A549 (cell line): ENCODE measurements at regions not wholly inside any gene's neighbourhood (a gene's known extent, or its start where the extent isn't known, plus 50 kb on each side); places are given as distances from the start of the nearest gene placed in this dataset.
"Not testable (repeated sequence)": the region's sequence is repeated elsewhere in the genome, so short reads cannot be mapped to it uniquely, and the experiment has no call there.

Source experiments
- ATAC-seq, 2 experiments: fragments of 200-7000 bp in 1 of 2; fragments of >200 bp in 1 of 2; cut with Nextera tagmentation in 1 of 2; cut with Tn5 transposase in 1 of 2; 3 replicates each; pipeline versions ENCODE4 v1.8.0 to v1.9.1; 2018 to 2020; ENCODE audit warnings: mild to moderate bottlenecking in 1 of 2, moderate library complexity in 1 of 2
- CTCF ChIA-PET: fragments of 300-600 bp; sonication (Branson Sonifier 250); formaldehyde crosslinking; extraction: SDS; loops from one replicate; lab custom pipeline; 2021; ENCODE audit warnings: antibody characterized with exemption, inconsistent platforms; lab: Yijun Ruan, JAX
- POLR2A ChIA-PET: fragments of 350-600 bp; formaldehyde crosslinking; extraction: SDS; loops from one replicate; lab custom pipeline; 2021; ENCODE audit warnings: antibody characterized with exemption, inconsistent platforms; lab: Yijun Ruan, JAX
- DNase-seq, 2 experiments: peaks; one replicate each; pipeline versions ENCODE4 v3.0.0 to v3.0.0-alpha.2; 2011 to 2016; ENCODE audit warnings: low read depth in 1 of 2, low spot score in 1 of 2
- FAIRE-seq: peaks from 2 replicates; lab custom pipeline; 2011; peaks lifted over from hg19 to GRCh38; lab: Jason Lieb, UNC
- H3K27ac ChIP-seq, 2 experiments: fragments of >200 bp; sonication (Bioruptor Twin); formaldehyde crosslinking; 3 replicates each; pipeline ENCODE4 v1.5.1; 2016 to 2017
- H3K4me1 ChIP-seq: fragments of >200 bp; sonication (Bioruptor Twin); formaldehyde crosslinking; 3 replicates; pipeline ENCODE4 v1.6.1; 2016
- H3K4me2 ChIP-seq: fragments of >200 bp; sonication (Bioruptor Twin); formaldehyde crosslinking; 3 replicates; pipeline ENCODE4 v1.6.1; 2016
- H3K4me3 ChIP-seq: fragments of >200 bp; sonication (Bioruptor Twin); formaldehyde crosslinking; 3 replicates; pipeline ENCODE4 v1.5.1; 2016
- H3K9me3 ChIP-seq: fragments of >200 bp; sonication (Bioruptor Twin); formaldehyde crosslinking; 3 replicates; pipeline ENCODE4 v1.6.1; 2016
- BHLHE40 ChIP-seq: IDR thresholded peaks from 2 replicates; pipeline ENCODE4 v1.6.1; 2012; ENCODE audit warnings: low read depth, low read length, inconsistent platforms
- CEBPB ChIP-seq, 2 experiments: fragments of >200 bp in 1 of 2; sonication (Bioruptor Twin) in 1 of 2; formaldehyde crosslinking in 1 of 2; IDR thresholded peaks; 2 replicates each; pipeline ENCODE4 v1.6.1; 2012 to 2016
- CHD2 ChIP-seq: fragments of 150-350 bp; IDR thresholded peaks from 2 replicates; pipeline ENCODE4 v1.6.1; 2014; ENCODE audit warnings: low read length; ENCODE audit not compliant: partially characterized antibody
- EP300 ChIP-seq, 2 experiments: fragments of >200 bp; sonication (Bioruptor Twin); formaldehyde crosslinking; IDR thresholded peaks; 2 replicates in 1 of 2; 3 replicates in 1 of 2; pipeline ENCODE4 v1.6.1; 2016 to 2017
- ESRRA ChIP-seq: fragments of 150-350 bp; IDR thresholded peaks from 2 replicates; pipeline ENCODE4 v1.6.1; 2014; ENCODE audit warnings: mild to moderate bottlenecking, low read length, borderline replicate concordance
- HEYL ChIP-seq: fragments of 250-450 bp; sonication (Bioruptor Pico); IDR thresholded peaks from 2 replicates; pipeline ENCODE4 v1.8.0; 2021; ENCODE audit warnings: mild to moderate bottlenecking, moderate library complexity
- HOXA7 ChIP-seq: fragments of 250-450 bp; sonication (Bioruptor Pico); IDR thresholded peaks from 2 replicates; pipeline ENCODE4 v1.5.0; 2020; ENCODE audit warnings: mild to moderate bottlenecking, moderate library complexity
- HOXB13 ChIP-seq: fragments of 250-450 bp; sonication (Bioruptor Pico); IDR thresholded peaks from 2 replicates; pipeline ENCODE4 v1.5.0; 2020; ENCODE audit warnings: low read depth, mild to moderate bottlenecking, moderate library complexity
- HOXB5 ChIP-seq: fragments of 250-450 bp; sonication (Bioruptor Pico); IDR thresholded peaks from 2 replicates; pipeline ENCODE4 v1.5.0; 2020; ENCODE audit warnings: mild to moderate bottlenecking, moderate library complexity
- JUN ChIP-seq, 2 experiments: fragments of >200 bp; sonication (Bioruptor Twin); formaldehyde crosslinking; IDR thresholded peaks; 2 replicates in 1 of 2; 3 replicates in 1 of 2; pipeline ENCODE4 v1.6.1; 2016 to 2017
- JUNB ChIP-seq: fragments of >200 bp; sonication (Bioruptor Twin); formaldehyde crosslinking; IDR thresholded peaks from 2 replicates; pipeline ENCODE4 v1.6.1; 2016
- NR3C1 ChIP-seq: fragments of >200 bp; sonication (Bioruptor Twin); formaldehyde crosslinking; IDR thresholded peaks from 3 replicates; pipeline ENCODE4 v1.6.1; 2017
- PHF8 ChIP-seq: fragments of 200-600 bp; sonication (generic); IDR thresholded peaks from 2 replicates; pipeline ENCODE4 v1.6.1; 2016; ENCODE audit warnings: low read depth, mild to moderate bottlenecking, antibody characterized with exemption, moderate library complexity, borderline replicate concordance
- POLR2AphosphoS2 ChIP-seq: conservative IDR thresholded peaks from 2 replicates; pipeline ENCODE4 v1.6.1; 2012; ENCODE audit warnings: low read length, improper control_type of control experiment, inconsistent platforms
- RARB ChIP-seq: fragments of 250-450 bp; sonication (Bioruptor Pico); IDR thresholded peaks from 2 replicates; pipeline ENCODE4 v1.8.0; 2021; ENCODE audit warnings: mild to moderate bottlenecking, moderate library complexity
- RCOR1 ChIP-seq: fragments of 150-350 bp; IDR thresholded peaks from 2 replicates; pipeline ENCODE4 v1.6.1; 2014; ENCODE audit warnings: antibody characterized with exemption, low read length, low read depth
- REST ChIP-seq: fragments of 200-600 bp; sonication (generic); IDR thresholded peaks from 2 replicates; pipeline ENCODE4 v1.6.1; 2016; ENCODE audit warnings: antibody characterized with exemption, mild to moderate bottlenecking, moderate library complexity
- RNF2 ChIP-seq: fragments of 200-600 bp; sonication (generic); IDR thresholded peaks from 2 replicates; pipeline ENCODE4 v1.6.1; 2016; ENCODE audit warnings: low read depth, mild to moderate bottlenecking, antibody characterized with exemption, moderate library complexity, borderline replicate concordance
- SMC3 ChIP-seq: fragments of >200 bp; sonication (Bioruptor Twin); formaldehyde crosslinking; IDR thresholded peaks from 3 replicates; pipeline ENCODE4 v1.6.1; 2018; ENCODE audit warnings: inconsistent platforms
- SREBF2 ChIP-seq: fragments of 450-650 bp; IDR thresholded peaks from 2 replicates; pipeline ENCODE4 v1.6.1; 2014; ENCODE audit warnings: mild to moderate bottlenecking, moderate library complexity
- ZFP36 ChIP-seq: fragments of 450-650 bp; IDR thresholded peaks from 2 replicates; pipeline ENCODE4 v1.6.1; 2014; ENCODE audit warnings: borderline replicate concordance; ENCODE audit not compliant: partially characterized antibody
- ZNF302 ChIP-seq: fragments of 250-450 bp; sonication (Bioruptor Pico); IDR thresholded peaks from 2 replicates; pipeline ENCODE4 v1.9.0; 2021; ENCODE audit warnings: inconsistent platforms, mild to moderate bottlenecking, moderate library complexity
- ZSCAN20 ChIP-seq: fragments of 250-450 bp; sonication (Bioruptor Pico); IDR thresholded peaks from 2 replicates; pipeline ENCODE4 v1.8.0; 2022; ENCODE audit warnings: mild to moderate bottlenecking, moderate library complexity
- WGBS: methylation state at CpG from one replicate; pipeline ENCODE4 v1.1.6; 2017; ENCODE audit errors: missing lambda C conversion rate; 5-methylcytosine and 5-hydroxymethylcytosine counted together
- TF ChIP-seq, protein P1 (sequence below): IDR thresholded peaks from 2 replicates; pipeline ENCODE4 v1.6.1; 2012
- TF ChIP-seq, protein P2 (sequence below): fragments of 250-450 bp; sonication (Bioruptor Pico); IDR thresholded peaks from 2 replicates; pipeline ENCODE4 v1.5.0; 2020; ENCODE audit warnings: low read depth, mild to moderate bottlenecking, moderate library complexity
- TF ChIP-seq, protein P3 (sequence below): IDR thresholded peaks from 2 replicates; pipeline ENCODE4 v1.6.1; 2012

GRCh38 chr10:2030046-2030445 is 292.7 kb upstream of the ADARB2 start:
- WGBS, result 0% methylated on average over 1 of the region's 1 CpG
- no peak overlapping the region for H3K4me2 ChIP-seq
- TF ChIP-seq CEBPB (IDR thresholded peaks at IDR 0.05), result no peak
- TF ChIP-seq, protein P1, sequence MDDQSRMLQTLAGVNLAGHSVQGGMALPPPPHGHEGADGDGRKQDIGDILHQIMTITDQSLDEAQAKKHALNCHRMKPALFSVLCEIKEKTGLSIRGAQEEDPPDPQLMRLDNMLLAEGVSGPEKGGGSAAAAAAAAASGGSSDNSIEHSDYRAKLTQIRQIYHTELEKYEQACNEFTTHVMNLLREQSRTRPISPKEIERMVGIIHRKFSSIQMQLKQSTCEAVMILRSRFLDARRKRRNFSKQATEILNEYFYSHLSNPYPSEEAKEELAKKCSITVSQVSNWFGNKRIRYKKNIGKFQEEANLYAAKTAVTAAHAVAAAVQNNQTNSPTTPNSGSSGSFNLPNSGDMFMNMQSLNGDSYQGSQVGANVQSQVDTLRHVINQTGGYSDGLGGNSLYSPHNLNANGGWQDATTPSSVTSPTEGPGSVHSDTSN, result no peak
- no peak for TF ChIP-seq JUN (IDR thresholded peaks at IDR 0.05)
- no peak for TF ChIP-seq RNF2
- TF ChIP-seq, all 56 proteins: peak for 0
- DNase-seq (no peak), FAIRE-seq (no peak), ATAC-seq (no peak)
- Histone ChIP-seq H3K9me3 (no peaks in the 10 kb centered on the region), H3K4me3 (no peak overlapping the region), H3K27ac (no peak overlapping the region), H3K4me1 (no peaks in the 10 kb centered on the region)
- ChIA-PET CTCF (interaction anchor here (1.1 kb wide), 1 partner anchor 11 kb away, joined by 3 read pairs; no protein-coding TSS in a partner anchor), POLR2A (no interaction called here)

GRCh38 chr10:2026936-2027335 is 289.6 kb upstream of the ADARB2 start:
- ATAC-seq, result no peak

GRCh38 chr10:2024750-2025149 is 287.4 kb upstream of the ADARB2 start:
- H3K4me1 ChIP-seq, H3K4me3 ChIP-seq, H3K9me3 ChIP-seq, H3K4me2 ChIP-seq, H3K27ac ChIP-seq, CTCF ChIA-PET, POLR2A ChIA-PET, FAIRE-seq, ATAC-seq, DNase-seq: not testable (repeated sequence)
- WGBS, result 2% methylated on average over 2 of the region's 2 CpGs

More at GRCh38 chr10:2026936-2027335, 289.6 kb upstream of the ADARB2 start:
- ChIA-PET POLR2A (no interaction called here), CTCF (interaction anchor here (0.8 kb wide), 1 partner anchor 82 kb away, joined by 3 read pairs; no protein-coding TSS in a partner anchor)
- Histone ChIP-seq H3K4me2 (no peak overlapping the region), H3K9me3 (no peaks in the 10 kb centered on the region), H3K4me1 (no peaks in the 10 kb centered on the region), H3K27ac (no peak overlapping the region), H3K4me3 (no peak overlapping the region)
- no peak for DNase-seq
- 3% methylated on average over 3 of the region's 3 CpGs for WGBS
- TF ChIP-seq SREBF2, result no peak
- no peak for TF ChIP-seq HOXB13 (CRISPR knock-in tag)
- no peak for TF ChIP-seq ESRRA
- TF ChIP-seq CHD2, result no peak
- no peak for TF ChIP-seq PHF8
- TF ChIP-seq BHLHE40, result no peak
- no peak for TF ChIP-seq SMC3
- TF ChIP-seq NR3C1, result no peak
- TF ChIP-seq ZNF302 (CRISPR knock-in tag), result no peak
- no peak for TF ChIP-seq POLR2AphosphoS2
- TF ChIP-seq HOXA7 (CRISPR knock-in tag), result no peak
- FAIRE-seq, result no peak

DNA sequence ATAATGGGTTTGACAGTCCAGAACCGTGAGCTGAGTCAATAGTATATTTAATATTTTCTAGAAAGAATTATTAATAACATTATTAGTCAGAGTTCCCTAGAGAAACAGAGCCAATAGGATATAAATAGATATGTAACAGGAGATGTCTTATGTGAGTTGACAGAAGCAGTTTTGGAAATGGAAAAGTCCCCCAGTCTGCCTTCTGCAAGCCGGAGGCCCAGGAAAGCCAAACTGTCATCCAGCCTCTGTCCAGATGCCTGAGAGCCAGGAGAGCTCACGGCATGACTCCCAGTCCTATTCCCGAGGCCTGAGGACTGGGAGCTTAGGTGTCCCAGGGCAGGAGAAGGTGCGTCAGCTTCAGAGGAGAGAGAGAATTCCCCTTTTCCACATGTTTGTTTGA is 286.4 kb upstream of the ADARB2 start:
- no peak for DNase-seq
- TF ChIP-seq, protein P2, sequence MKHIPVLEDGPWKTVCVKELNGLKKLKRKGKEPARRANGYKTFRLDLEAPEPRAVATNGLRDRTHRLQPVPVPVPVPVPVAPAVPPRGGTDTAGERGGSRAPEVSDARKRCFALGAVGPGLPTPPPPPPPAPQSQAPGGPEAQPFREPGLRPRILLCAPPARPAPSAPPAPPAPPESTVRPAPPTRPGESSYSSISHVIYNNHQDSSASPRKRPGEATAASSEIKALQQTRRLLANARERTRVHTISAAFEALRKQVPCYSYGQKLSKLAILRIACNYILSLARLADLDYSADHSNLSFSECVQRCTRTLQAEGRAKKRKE (CRISPR knock-in tag), result no peak
- TF ChIP-seq HOXB5 (CRISPR knock-in tag) (no peak), HEYL (no peak), RCOR1 (no peak), JUNB (no peak), ZNF302 (CRISPR knock-in tag) (no peak), EP300 (IDR thresholded peaks at IDR 0.05) (no peak), HOXA7 (CRISPR knock-in tag) (no peak), REST (no peak), ZFP36 (no peak), ZSCAN20 (CRISPR knock-in tag) (no peak), CHD2 (no peak), RARB (no peak), ESRRA (no peak)
- TF ChIP-seq, protein P3, sequence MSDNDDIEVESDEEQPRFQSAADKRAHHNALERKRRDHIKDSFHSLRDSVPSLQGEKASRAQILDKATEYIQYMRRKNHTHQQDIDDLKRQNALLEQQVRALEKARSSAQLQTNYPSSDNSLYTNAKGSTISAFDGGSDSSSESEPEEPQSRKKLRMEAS, result no peak

More for the DNA sequence above, 286.4 kb upstream of the ADARB2 start:
- Histone ChIP-seq H3K4me1 (no peaks in the 10 kb centered on the region), H3K4me2 (no peak overlapping the region), H3K9me3 (no peaks in the 10 kb centered on the region), H3K27ac (no peak overlapping the region), H3K4me3 (no peak overlapping the region)
- POLR2A ChIA-PET, result no interaction called here
- FAIRE-seq (no peak), ATAC-seq (no peak)
- WGBS, result 3% methylated on average over 5 of the region's 5 CpGs
- CTCF ChIA-PET, result interaction anchor here (1.5 kb wide), 1 partner anchor 14 kb away, joined by 3 read pairs; no protein-coding TSS in a partner anchor
